GM19438 (cell line): ENCODE measurements at regions not wholly inside any gene's neighbourhood (a gene's known extent, or its start where the extent isn't known, plus 50 kb on each side); places are given as distances from the start of the nearest gene placed in this dataset.
"Not testable (repeated sequence)": the region's sequence is repeated elsewhere in the genome, so short reads cannot be mapped to it uniquely, and the experiment has no call there.

Source experiments
- ATAC-seq: cut with Tn5 transposase; IDR thresholded peaks from one replicate; pipeline ENCODE4 v1.9.1; 2021; ENCODE audit warnings: low read depth; ENCODE audit not compliant: unreplicated experiment

- ATAC-seq, result no peak
Observed at GRCh38 chr3:65177960-65178376, 490.2 kb upstream of the ADAMTS9 start.

DNA sequence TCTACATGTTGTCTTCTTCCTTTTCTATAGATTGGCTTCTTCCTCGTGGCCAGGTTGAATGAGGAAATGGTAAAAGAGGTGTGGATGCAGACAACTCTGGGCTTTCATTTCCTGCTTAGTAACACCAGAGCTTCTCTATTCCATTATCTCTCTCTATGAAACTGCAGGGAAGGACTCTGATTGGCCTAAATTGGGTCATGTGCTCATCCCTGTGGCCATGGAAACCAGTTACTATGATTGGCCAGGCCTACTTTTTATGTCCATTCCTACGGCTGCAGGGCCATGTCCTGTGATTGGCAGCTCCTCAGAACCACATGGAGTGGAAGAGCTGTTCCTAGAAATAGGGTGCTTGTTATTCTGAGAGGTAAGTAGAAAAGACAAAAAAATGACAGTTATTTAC is 486.9 kb upstream of the ADAMTS9 start:
- no peak for ATAC-seq

DNA sequence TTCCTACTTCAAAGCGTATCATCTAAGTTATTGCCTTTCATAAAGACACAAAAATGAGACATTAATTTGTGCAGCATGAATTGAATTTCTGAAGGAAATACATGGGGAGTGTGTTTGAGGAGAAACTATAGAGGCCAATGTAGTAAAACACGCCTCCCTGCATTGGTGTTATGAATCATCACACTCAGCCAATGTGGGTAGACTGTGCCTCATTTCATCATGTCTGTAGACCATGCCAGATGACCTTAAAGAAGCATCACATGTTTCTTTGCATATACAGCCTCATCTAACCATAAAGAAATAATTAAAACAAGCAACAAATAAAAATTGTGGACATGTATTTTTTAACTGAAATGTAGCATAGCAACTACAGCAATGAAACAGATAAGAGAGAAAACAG is 486.0 kb upstream of the ADAMTS9 start:
- no peak for ATAC-seq

DNA sequence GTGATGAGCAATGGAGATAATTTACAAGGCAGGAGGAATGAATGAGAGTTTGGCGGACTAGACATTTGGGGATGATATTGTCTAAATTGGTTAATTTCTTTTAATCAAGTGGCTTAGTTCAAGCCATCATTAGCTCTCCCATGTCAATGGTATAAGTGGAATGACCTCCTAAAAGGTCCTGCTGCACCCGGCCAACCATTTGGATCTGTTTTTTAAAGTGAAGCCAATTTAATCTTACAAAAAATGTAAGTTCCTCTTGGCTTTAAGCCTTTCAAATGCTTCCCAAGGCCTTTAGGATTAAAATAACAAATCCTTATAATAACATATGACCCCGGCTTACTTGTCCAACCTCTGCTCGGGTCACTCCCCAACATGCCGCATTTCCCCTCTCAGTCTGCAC is 484.4 kb upstream of the ADAMTS9 start:
- no peak for ATAC-seq

DNA sequence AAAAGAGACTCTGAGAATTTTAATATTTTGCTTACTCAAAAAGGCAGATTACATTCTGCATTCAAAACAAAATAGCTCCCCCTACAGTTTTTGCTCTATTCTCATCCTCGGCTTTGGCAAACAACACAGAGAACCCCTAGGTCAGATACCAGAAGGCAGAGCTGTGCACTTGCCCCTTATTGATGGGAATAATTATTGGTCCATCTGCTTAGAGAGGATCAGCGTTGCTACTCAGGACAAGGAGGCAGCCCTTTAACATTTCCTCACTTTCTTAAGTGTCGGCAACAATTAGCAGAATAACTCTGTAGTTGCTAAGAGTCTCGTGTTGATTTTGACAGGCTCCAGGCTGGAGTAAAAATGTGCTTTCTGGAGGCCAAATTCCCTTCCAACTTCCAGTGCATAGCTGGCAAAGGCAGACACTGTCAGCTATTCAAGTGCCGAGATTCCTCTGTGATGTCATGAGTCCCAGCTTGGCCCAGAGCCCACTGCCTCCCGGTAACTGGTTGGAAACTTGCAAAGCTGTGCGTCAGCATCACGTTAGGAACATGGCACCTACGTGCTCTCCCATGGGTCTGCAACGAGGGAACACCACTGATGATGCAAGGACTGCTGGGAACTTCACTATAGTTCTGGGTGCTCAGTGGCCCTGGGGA is 482.7 kb upstream of the ADAMTS9 start:
- ATAC-seq, result no peak

DNA sequence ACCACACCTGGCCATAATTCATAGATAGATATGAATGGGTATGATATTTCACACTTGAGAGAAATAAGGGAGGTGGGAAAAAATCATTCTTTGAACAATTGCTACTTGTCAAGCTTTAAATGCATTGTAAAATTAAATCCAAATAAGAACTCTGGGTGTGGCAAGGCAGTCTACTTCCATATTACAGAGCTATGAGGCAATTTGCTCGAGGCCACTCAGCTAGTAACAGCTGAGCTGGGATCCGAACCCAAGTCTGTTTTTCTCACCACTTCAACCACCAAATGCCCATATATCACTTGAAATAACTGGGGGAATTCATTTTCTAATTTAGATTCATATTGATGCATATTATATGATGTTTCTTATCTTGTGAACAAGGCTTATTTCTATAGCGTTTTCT is 482.2 kb upstream of the ADAMTS9 start:
- no peak for ATAC-seq

DNA sequence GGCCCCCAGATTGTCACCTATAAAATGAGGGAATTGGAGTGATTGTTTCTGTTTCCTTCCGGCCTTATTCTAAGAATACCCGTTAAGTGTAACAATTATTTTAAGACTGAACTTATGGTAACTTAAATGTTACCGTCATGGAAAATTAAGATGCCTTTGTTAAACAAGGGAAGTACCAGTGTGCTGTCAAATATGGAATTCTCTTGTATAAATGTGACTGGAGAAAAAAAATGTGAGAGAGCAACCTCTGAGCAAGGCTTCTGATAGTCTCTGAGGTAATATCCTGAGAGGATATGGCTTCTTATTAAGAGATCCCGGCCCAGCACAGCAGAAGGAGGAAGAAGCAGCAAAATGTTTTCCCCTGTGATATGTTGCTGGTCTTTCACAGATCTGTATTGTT is 480.7 kb upstream of the ADAMTS9 start:
- ATAC-seq, result no peak

DNA sequence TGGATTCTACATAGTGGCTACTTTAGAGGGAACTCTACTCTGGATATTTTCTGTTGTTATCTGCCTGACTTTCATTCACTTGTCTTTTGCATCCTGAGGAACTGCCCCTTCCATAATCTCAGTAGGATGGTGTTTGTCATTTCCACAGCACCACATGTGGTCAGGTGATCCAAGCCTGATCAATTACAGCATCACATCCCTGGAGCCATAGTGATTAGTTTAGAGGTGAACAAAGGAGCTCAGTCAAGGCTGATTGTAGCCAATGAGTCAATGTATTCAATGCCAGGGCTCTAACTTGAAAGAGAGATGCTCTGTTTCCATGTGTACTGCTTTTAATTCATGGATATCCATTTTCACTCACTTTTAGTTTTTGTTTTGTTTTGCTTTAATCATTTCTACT is 478.7 kb upstream of the ADAMTS9 start:
- no peak for ATAC-seq

- ATAC-seq, result no peak
Observed at GRCh38 chr3:65158023-65158422, 470.2 kb upstream of the ADAMTS9 start.

- no peak for ATAC-seq
Observed at GRCh38 chr3:65153850-65154512, 466.2 kb upstream of the ADAMTS9 start.

DNA sequence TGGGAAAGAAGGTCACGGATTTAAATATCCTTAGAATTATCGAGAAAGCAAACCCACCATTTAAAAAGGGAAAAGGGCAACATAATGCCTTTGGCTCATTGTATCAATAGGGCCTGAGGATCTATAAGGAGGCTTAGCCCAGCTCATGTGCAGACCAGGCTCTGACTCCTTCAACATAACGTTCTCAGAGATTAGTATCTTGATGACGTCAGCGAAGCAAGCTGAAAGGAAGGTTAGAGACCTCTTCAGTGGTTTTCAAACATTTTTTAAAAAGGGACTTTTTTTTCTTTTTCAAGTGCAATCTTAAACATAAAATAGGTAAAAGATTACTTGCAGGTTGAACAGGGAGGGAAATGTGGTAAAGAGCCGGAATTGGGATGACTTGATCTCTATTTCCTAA is 463.9 kb upstream of the ADAMTS9 start:
- ATAC-seq, result no peak

- no peak for ATAC-seq
Observed at GRCh38 chr3:65149877-65150276, 462.1 kb upstream of the ADAMTS9 start.

DNA sequence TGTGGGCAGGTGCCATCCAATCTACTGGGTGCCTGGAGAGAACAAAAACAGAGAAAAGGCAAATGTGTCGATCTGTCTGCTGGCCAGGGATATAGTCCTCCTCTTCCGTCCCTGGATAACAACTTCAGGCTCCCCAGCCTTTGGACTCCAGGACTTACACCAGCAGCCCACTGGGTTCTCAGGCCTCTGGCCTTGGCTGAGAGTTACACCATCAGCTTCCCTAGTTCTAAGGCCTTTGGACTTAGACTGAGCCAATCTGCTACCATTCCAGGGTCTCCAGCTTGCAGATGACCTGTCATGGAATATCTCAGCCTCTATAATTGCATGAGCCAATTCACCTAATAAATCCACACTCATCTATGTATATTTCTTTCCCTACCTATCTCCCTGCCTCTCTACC is 460.9 kb upstream of the ADAMTS9 start:
- no peak for ATAC-seq

DNA sequence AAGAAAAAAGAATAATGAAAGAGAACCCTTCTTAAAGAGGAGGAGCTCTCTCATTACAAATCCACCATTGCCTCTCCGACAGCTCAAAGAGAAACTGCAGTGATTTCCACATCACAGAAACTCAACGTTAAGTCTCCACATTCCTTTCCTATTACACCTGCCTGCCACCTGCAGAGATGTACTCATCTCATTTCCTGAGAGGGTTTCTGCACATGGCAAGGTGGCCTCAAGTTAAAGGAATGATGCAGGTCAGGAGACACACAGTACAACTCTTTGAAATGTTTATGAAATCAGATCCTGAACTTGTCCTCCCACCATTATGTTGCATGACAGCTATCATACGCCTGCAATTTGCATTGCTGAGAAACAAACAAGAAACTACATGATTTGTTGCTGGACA is 458.4 kb upstream of the ADAMTS9 start:
- no peak for ATAC-seq

- ATAC-seq, result no peak
Observed at GRCh38 chr3:65145680-65146079, 457.9 kb upstream of the ADAMTS9 start.

DNA sequence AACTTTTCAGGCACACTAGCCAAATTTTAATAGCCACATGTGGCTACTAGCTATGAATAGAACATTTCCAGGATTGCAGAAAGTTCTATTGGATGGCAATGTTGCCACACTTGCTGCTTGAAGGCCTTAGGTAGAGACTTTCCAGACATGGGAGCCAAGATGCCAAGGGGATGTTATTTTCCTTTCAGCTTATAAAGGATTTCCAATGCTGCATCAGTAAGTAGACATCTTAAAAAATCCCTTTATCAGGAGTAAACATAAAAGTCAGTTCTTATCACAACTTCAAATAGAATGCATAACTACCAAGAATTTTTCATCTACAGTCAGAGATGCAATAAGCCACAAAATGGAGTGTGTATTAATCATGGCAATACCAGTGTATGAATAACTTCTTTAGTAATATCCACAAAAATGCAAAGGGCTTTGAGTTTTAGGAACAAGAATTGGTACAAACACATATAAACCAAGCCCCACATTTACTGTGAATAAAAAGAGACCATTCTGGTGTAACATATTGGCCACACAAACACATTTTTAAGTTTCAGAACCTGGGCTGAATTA is 457.1 kb upstream of the ADAMTS9 start:
- ATAC-seq, result no peak

- no peak for ATAC-seq
Observed at GRCh38 chr3:65142456-65142855, 454.7 kb upstream of the ADAMTS9 start.

DNA sequence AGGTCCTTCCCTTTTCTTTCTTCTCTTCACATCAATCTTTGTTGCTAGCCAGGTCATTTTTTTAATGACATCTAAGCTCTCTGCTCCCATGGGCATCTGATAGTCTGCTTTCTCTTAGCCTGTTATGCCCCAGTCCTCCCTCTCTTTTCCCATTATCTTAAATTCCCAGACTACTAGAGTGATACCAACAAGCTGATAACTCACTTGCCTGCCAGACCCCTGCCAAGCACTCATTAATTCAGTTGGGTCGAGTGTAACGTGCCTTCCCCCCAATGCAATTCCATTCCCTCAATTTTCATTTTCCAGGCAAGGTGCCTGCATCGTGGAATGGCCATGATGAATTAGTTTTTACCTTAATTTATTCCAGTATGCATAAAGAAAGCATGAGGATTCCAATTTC is 450.8 kb upstream of the ADAMTS9 start:
- ATAC-seq, result no peak

- ATAC-seq, result not testable (repeated sequence)
Observed at GRCh38 chr3:65133752-65134151, 446.0 kb upstream of the ADAMTS9 start.

DNA sequence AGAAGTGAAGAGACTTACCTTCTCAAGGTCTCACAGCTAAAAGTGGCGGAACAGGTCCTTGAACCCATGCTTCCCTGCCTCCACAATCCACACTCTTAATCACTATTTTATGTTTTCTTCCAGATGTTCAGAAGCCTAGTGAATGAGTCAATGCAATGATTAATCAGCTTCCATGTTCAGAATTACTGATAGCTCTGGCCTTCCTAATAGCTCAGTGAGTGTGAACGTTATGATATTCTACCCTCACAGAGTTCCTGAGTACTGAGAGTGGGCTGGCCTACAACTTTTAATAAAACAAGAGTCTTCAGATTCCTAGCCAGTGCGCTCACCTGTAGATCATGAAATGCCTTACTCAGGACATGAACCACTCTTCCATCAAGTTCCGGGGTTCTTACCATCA is 443.0 kb upstream of the ADAMTS9 start:
- no peak for ATAC-seq

DNA sequence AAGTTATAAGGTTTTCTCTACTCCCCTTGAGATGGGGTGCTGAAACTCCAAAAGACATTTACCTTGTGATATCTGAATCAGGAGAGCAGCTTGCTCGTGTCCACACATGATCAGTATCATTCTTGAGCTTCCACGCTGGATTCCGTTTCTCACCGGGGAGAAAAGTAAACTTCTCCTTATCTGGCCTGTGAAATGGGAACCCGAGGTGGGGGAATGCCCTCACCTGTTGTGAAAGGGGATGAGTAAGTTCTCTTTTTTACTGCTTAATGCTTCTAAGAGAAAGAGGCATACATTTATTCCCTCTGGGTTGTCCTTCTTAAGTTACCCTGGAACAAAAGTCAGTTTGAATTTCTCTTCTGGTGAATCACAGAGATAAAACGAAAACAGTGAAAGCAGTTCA is 440.5 kb upstream of the ADAMTS9 start:
- ATAC-seq, result no peak
